Spleen (tissue), 11 donors: ENCODE measurements at regions not wholly inside any gene's neighbourhood (a gene's known extent, or its start where the extent isn't known, plus 50 kb on each side); places are given as distances from the start of the nearest gene placed in this dataset.

Experiments used
- DNase-seq: peaks from one replicate; pipeline ENCODE4 v3.0.0-alpha.2; 2020
- H3K27ac ChIP-seq, 8 donors: fragments of 200-600 bp; sonication (generic) in 7 of 8; 1 replicate in 4 of 8; 2 replicates in 4 of 8; pipeline versions ENCODE4 v1.5.0 to v1.8.0; 2016 to 2021; ENCODE audit warnings: inconsistent platforms in 4 of 8, mild to moderate bottlenecking in 4 of 8, moderate library complexity in 1 of 8
- H3K27me3 ChIP-seq, 7 donors: fragments of 200-600 bp; sonication (generic) in 6 of 7; replicated peaks in 1 of 7; 1 replicate in 4 of 7; 2 replicates in 3 of 7; pipeline versions ENCODE4 v1.5.0 to v1.8.0; 2016 to 2021; ENCODE audit warnings: inconsistent platforms in 3 of 7, mild to moderate bottlenecking in 1 of 7
- H3K36me3 ChIP-seq, 6 donors: fragments of 200-600 bp; sonication (generic) in 5 of 6; 1 replicate in 4 of 6; 2 replicates in 2 of 6; pipeline versions ENCODE4 v1.5.0 to v1.8.0; 2016 to 2021; ENCODE audit warnings: inconsistent platforms in 2 of 6
- H3K4me1 ChIP-seq, 6 donors: fragments of 200-600 bp; sonication (generic) in 5 of 6; 1 replicate in 3 of 6; 2 replicates in 3 of 6; pipeline versions ENCODE4 v1.5.0 to v1.8.0; 2016 to 2021; ENCODE audit warnings: inconsistent platforms in 3 of 6
- H3K4me3 ChIP-seq, 8 donors: fragments of 200-600 bp; sonication (generic) in 7 of 8; 1 replicate in 4 of 8; 2 replicates in 4 of 8; pipeline versions ENCODE4 v1.5.0 to v1.8.0; 2016 to 2021; ENCODE audit warnings: inconsistent platforms in 4 of 8, mild to moderate bottlenecking in 4 of 8, moderate library complexity in 2 of 8
- H3K9me3 ChIP-seq, 8 donors: fragments of 200-600 bp; sonication (generic) in 7 of 8; 1 replicate in 4 of 8; 2 replicates in 4 of 8; pipeline versions ENCODE4 v1.5.0 to v1.8.0; 2016 to 2021; ENCODE audit warnings: inconsistent platforms in 4 of 8
- CTCF ChIP-seq, 11 experiments: fragments of 200-600 bp in 7 of 11; fragments of 450-650 bp in 4 of 11; sonication (generic) in 4 of 11; IDR thresholded peaks in 8 of 11; conservative IDR thresholded peaks in 3 of 11; 1 replicate in 7 of 11; 2 replicates in 4 of 11; pipeline versions ENCODE4 v1.4.0 to v1.8.0; 2016 to 2021; ENCODE audit warnings: antibody characterized with exemption in 11 of 11, inconsistent platforms in 4 of 11, mild to moderate bottlenecking in 1 of 11
- POLR2A ChIP-seq, 3 donors: fragments of 450-650 bp; IDR thresholded peaks; one replicate each; pipeline ENCODE4 v1.5.1; 2017; ENCODE audit warnings: antibody characterized with exemption in 3 of 3, mild to moderate bottlenecking in 1 of 3
- POLR2AphosphoS5 ChIP-seq, 3 donors: sonication (generic); formaldehyde crosslinking; IDR thresholded peaks; one replicate each; pipeline ENCODE4 v1.5.1; 2017; ENCODE audit warnings: antibody characterized with exemption in 3 of 3
- WGBS, 5 donors: extraction: QIAGEN DNeasy Blood & Tissue Kit in 3 of 5; methylation state at CpG; one replicate each; pipeline versions ENCODE4 v1.1.5 to v1.1.7; 2013 to 2018; 5-methylcytosine and 5-hydroxymethylcytosine counted together
- intact Hi-C: fragments of 100-400 bp; cut with DNase I; formaldehyde crosslinking; loops from one replicate; pipeline ENCODE4 v1.15.0; 2023; ENCODE audit warnings: low total_unique reads
- donor health status: healthy with polysubstance abuse.
- donor health status: DM: no; HTN: no; CAD: no; lungs with moderate emphysema.
- donor health status: DM: no; HTN: no; CAD: no.
- donor health status: Bipolar disorder and iron deficiency.
- donor health status: healthy.
- donor health status: DM: no; HTN: no; CAD: no.
- donor health status: DM: yes; HTN: yes; CAD: no.

- Histone ChIP-seq H3K27me3 (no peaks in the 10 kb centered on the region), H3K9me3 (no peaks in the 10 kb centered on the region), H3K27ac (no peak overlapping the region), H3K36me3 (no peaks in the 10 kb centered on the region), H3K4me3 (no peak overlapping the region), H3K4me1 (no peaks in the 10 kb centered on the region)
- 39 to 87% (median 62%) methylated on average over 1 of the region's 1 CpG for WGBS, 5 donors
- intact Hi-C loops, result no loop called here
- TF ChIP-seq CTCF (IDR thresholded peaks at IDR 0.05 in 8 of 11, conservative IDR thresholded peaks at IDR 0.05 in 3 of 11) (no peak), POLR2A (IDR thresholded peaks at IDR 0.05) (no peak), POLR2AphosphoS5 (IDR thresholded peaks at IDR 0.05) (no peak)
- no peak for DNase-seq
These were observed 215.6 kb downstream of the GPR37 start for GRCh38 chr7:124550036-124550435.

- Histone ChIP-seq H3K27me3 (no peaks in the 10 kb centered on the region), H3K36me3 (no peaks in the 10 kb centered on the region), H3K9me3 (no peaks in the 10 kb centered on the region), H3K27ac (no peak overlapping the region), H3K4me1 (no peaks in the 10 kb centered on the region), H3K4me3 (no peak overlapping the region)
- no peak for DNase-seq
- intact Hi-C loops, result no loop called here
- TF ChIP-seq POLR2A (IDR thresholded peaks at IDR 0.05), result no peak
- TF ChIP-seq POLR2AphosphoS5 (IDR thresholded peaks at IDR 0.05), result no peak
- no peak for TF ChIP-seq CTCF (IDR thresholded peaks at IDR 0.05 in 8 of 11, conservative IDR thresholded peaks at IDR 0.05 in 3 of 11)
- WGBS, 5 donors, result 79 to 92% (median 82%) methylated on average over 1 of the region's 1 CpG
These were observed 223.1 kb downstream of the GPR37 start for GRCh38 chr7:124542476-124542875.

- no peak for TF ChIP-seq CTCF (IDR thresholded peaks at IDR 0.05 in 8 of 11, conservative IDR thresholded peaks at IDR 0.05 in 3 of 11)
- TF ChIP-seq POLR2A (IDR thresholded peaks at IDR 0.05), result no peak
- no peak for TF ChIP-seq POLR2AphosphoS5 (IDR thresholded peaks at IDR 0.05)
- no peaks in the 10 kb centered on the region for H3K27me3 ChIP-seq
- no peaks in the 10 kb centered on the region for H3K9me3 ChIP-seq
- no peaks in the 10 kb centered on the region for H3K36me3 ChIP-seq
- intact Hi-C loops, result no loop called here
- no peak for DNase-seq
- 49 to 59% (median 59%) methylated on average over 3 of the region's 3 CpGs for WGBS, 5 donors
- no peaks in the 10 kb centered on the region for H3K4me1 ChIP-seq
- H3K27ac ChIP-seq, result no peak overlapping the region
- H3K4me3 ChIP-seq, result no peak overlapping the region
These were observed 229.3 kb downstream of the GPR37 start for GRCh38 chr7:124536156-124536762.

- no peaks in the 10 kb centered on the region for H3K27me3 ChIP-seq
- H3K36me3 ChIP-seq, result no peaks in the 10 kb centered on the region
- H3K4me3 ChIP-seq, result no peak overlapping the region
- no peak for TF ChIP-seq POLR2A (IDR thresholded peaks at IDR 0.05)
- no peak for TF ChIP-seq CTCF (IDR thresholded peaks at IDR 0.05 in 8 of 11, conservative IDR thresholded peaks at IDR 0.05 in 3 of 11)
- no peak for TF ChIP-seq POLR2AphosphoS5 (IDR thresholded peaks at IDR 0.05)
- no peak for DNase-seq
- H3K27ac ChIP-seq, result no peak overlapping the region
- intact Hi-C loops, result no loop called here
- peaks cover 0 to 26% (median 15%) of the 10 kb centered on the region in 8 donors for H3K9me3 ChIP-seq
- no peaks in the 10 kb centered on the region for H3K4me1 ChIP-seq
These were observed 233.4 kb downstream of the GPR37 start for GRCh38 chr7:124532166-124532565.
